GM21723 (cell line): ENCODE measurements at regions not wholly inside any gene's neighbourhood (a gene's known extent, or its start where the extent isn't known, plus 50 kb on each side); places are given as distances from the start of the nearest gene placed in this dataset.
"Not testable (repeated sequence)": the region's sequence is repeated elsewhere in the genome, so short reads cannot be mapped to it uniquely, and the experiment has no call there.

Experiments
- ATAC-seq: cut with Tn5 transposase; IDR thresholded peaks from one replicate; pipeline ENCODE4 v1.9.1; 2021; ENCODE audit warnings: mild to moderate bottlenecking, moderate library complexity; ENCODE audit not compliant: unreplicated experiment

GRCh38 chr12:44457465-44457864, 418.6 kb downstream of the NELL2 start:
- ATAC-seq: no peak

- not testable (repeated sequence) for ATAC-seq
Observed at GRCh38 chr12:44454959-44455358, 421.2 kb downstream of the NELL2 start.

- ATAC-seq: no peak
Observed at GRCh38 chr12:44446181-44446580, 429.9 kb downstream of the NELL2 start.

DNA sequence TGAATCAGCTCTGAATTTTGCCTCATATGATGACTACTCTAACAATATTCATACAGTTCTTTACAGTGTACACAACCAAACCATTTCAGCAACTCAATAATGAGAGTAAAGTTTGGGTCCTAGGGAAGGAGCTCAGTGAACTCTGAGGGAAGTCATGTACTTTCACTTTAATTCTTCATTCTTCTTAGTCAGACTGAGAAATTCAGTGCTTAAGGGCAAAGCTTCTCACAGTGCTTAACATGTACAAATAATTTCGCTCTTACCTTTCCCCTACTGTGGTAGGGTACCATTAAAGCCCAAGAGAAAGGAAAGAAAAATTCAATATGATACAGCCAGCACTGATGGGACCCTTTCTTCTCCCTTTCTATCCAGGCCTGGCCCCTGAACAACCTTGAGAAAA, 435.0 kb downstream of the NELL2 start:
- peak; percentile 81 for ATAC-seq
